ENCODE measurements at regions not wholly inside any gene's neighbourhood (a gene's known extent, or its start where the extent isn't known, plus 50 kb on each side); places are given as distances from the start of the nearest gene placed in this dataset.

GRCh38 chr16:9311303-9311954 is 220.0 kb downstream of the HAPSTR1 start:
- TF ChIP-seq CTCF (IDR thresholded peaks at IDR 0.05) (no peak), EP300 (IDR thresholded peaks at IDR 0.05) (no peak), POLR2A (IDR thresholded peaks at IDR 0.05) (no peak), POLR2AphosphoS5 (IDR thresholded peaks at IDR 0.05) (no peak)

Measured in sigmoid colon (tissue), 4 donors.